Keratinocyte (primary cell): ENCODE measurements at regions not wholly inside any gene's neighbourhood (a gene's known extent, or its start where the extent isn't known, plus 50 kb on each side); places are given as distances from the start of the nearest gene placed in this dataset.

ENCODE experiments used
- DNase-seq: peaks from one replicate; pipeline ENCODE4 v3.0.0-alpha.2; 2011; ENCODE audit warnings: low read depth, missing footprints, low spot score
- FAIRE-seq: peaks from 2 replicates; lab custom pipeline; 2011; peaks lifted over from hg19 to GRCh38; lab: Jason Lieb, UNC
- H2AFZ ChIP-seq: 2 replicates; pipeline ENCODE4 v1.6.0; 2012; ENCODE audit warnings: low read length, control low read depth, inconsistent platforms; ENCODE audit not compliant: control insufficient read depth
- H3K27ac ChIP-seq: 2 replicates; pipeline ENCODE4 v1.5.1; 2011; ENCODE audit warnings: low read length; ENCODE audit not compliant: control insufficient read depth, insufficient read depth
- H3K27me3 ChIP-seq: 3 replicates; pipeline ENCODE4 v1.6.0; 2011; ENCODE audit warnings: low read length; ENCODE audit not compliant: control insufficient read depth, insufficient read depth; ENCODE audit errors: extremely low read depth
- H3K36me3 ChIP-seq, 2 experiments: 2 replicates in 1 of 2; 3 replicates in 1 of 2; pipeline ENCODE4 v1.5.1; 2011; ENCODE audit warnings: low read length in 2 of 2, mild to moderate bottlenecking in 1 of 2; ENCODE audit not compliant: control insufficient read depth in 2 of 2, insufficient read depth in 2 of 2; ENCODE audit errors: extremely low read depth in 1 of 2
- H3K4me1 ChIP-seq: 3 replicates; pipeline ENCODE4 v1.5.1; 2011; ENCODE audit warnings: low read length; ENCODE audit not compliant: control insufficient read depth, insufficient read depth; ENCODE audit errors: extremely low read depth
- H3K4me2 ChIP-seq: 3 replicates; pipeline ENCODE4 v1.6.0; 2011; ENCODE audit warnings: low read depth, low read length; ENCODE audit not compliant: control insufficient read depth, insufficient read depth; ENCODE audit errors: extremely low read depth
- H3K4me3 ChIP-seq, 3 experiments: fragments of 200-600 bp in 1 of 3; sonication (generic) in 1 of 3; 2 replicates in 2 of 3; 3 replicates in 1 of 3; pipeline ENCODE4 v1.5.1; 2011 to 2016; ENCODE audit warnings: low read length in 3 of 3, mild to moderate bottlenecking in 3 of 3, control low read depth in 2 of 3, inconsistent platforms in 1 of 3, low read depth in 1 of 3, mixed read lengths in 1 of 3, mixed run types in 1 of 3, moderate library complexity in 1 of 3; ENCODE audit not compliant: control insufficient read depth in 2 of 3, insufficient read depth in 2 of 3; ENCODE audit errors: extremely low read depth in 1 of 3
- H3K79me2 ChIP-seq: 2 replicates; pipeline ENCODE4 v1.6.0; 2012; ENCODE audit warnings: low read length; ENCODE audit not compliant: control insufficient read depth, insufficient read depth
- H3K9ac ChIP-seq: 3 replicates; pipeline ENCODE4 v1.6.0; 2011; ENCODE audit warnings: low read length; ENCODE audit not compliant: control insufficient read depth, insufficient read depth; ENCODE audit errors: extremely low read depth
- H3K9me1 ChIP-seq: 3 replicates; pipeline ENCODE4 v1.6.0; 2011; ENCODE audit warnings: low read length; ENCODE audit not compliant: control insufficient read depth, insufficient read depth; ENCODE audit errors: extremely low read depth
- H3K9me3 ChIP-seq: 2 replicates; pipeline ENCODE4 v1.5.1; 2012; ENCODE audit warnings: low read depth, low read length; ENCODE audit not compliant: control insufficient read depth
- H4K20me1 ChIP-seq: 3 replicates; pipeline ENCODE4 v1.6.0; 2011; ENCODE audit warnings: low read length; ENCODE audit not compliant: control insufficient read depth, insufficient read depth; ENCODE audit errors: extremely low read depth
- CTCF ChIP-seq, 3 experiments: IDR thresholded peaks in 1 of 3; conservative IDR thresholded peaks in 1 of 3; optimal IDR thresholded peaks in 1 of 3; 2 replicates in 2 of 3; 3 replicates in 1 of 3; pipeline versions ENCODE3 to v1.5.1; 2011; ENCODE audit warnings: low read length in 3 of 3, mild to moderate bottlenecking in 3 of 3, moderate library complexity in 2 of 3, control low read depth in 1 of 3, inconsistent platforms in 1 of 3; ENCODE audit not compliant: insufficient read depth in 2 of 3; ENCODE audit errors: extremely low read depth in 1 of 3
- EZH2 ChIP-seq: IDR thresholded peaks from one replicate; pipeline ENCODE4 v1.6.1; 2012; ENCODE audit warnings: inconsistent platforms, mild to moderate bottlenecking, low read length, moderate library complexity
- dilution Hi-C: fragments of 300-500 bp; cut with MboI; formaldehyde crosslinking; loops from one replicate; pipeline ENCODE4 v1.7.0; 2020; ENCODE audit warnings: low sequenced_read_pairs; ENCODE audit not compliant: extremely low pct_ligation_motif_present

- Histone ChIP-seq H3K27me3 (no peaks in the 10 kb centered on the region), H3K79me2 (no peaks in the 10 kb centered on the region), H3K9me1 (no peaks in the 10 kb centered on the region), H4K20me1 (no peaks in the 10 kb centered on the region), H3K27ac (no peak overlapping the region), H3K4me3 (no peak overlapping the region), H3K4me1 (no peaks in the 10 kb centered on the region), H3K36me3 (no peaks in the 10 kb centered on the region), H2AFZ (no peak overlapping the region), H3K9me3 (no peaks in the 10 kb centered on the region), H3K9ac (no peak overlapping the region), H3K4me2 (no peak overlapping the region)
- FAIRE-seq = no peak
- DNase-seq = no peak
- TF ChIP-seq CTCF (optimal IDR thresholded peaks at IDR 0.05 in 1 of 3, IDR thresholded peaks at IDR 0.05 in 1 of 3, conservative IDR thresholded peaks at IDR 0.05 in 1 of 3; ENCODE audit: extremely low read depth in 1 of 3, insufficient read depth in 2 of 3, low read length in 3 of 3) = no peak
- no peak for TF ChIP-seq EZH2
- dilution Hi-C loops = no loop called here
These were observed 385.2 kb downstream of the EPHA4 start for GRCh38 chr2:221186873-221187272.

- no peaks in the 10 kb centered on the region for H3K27me3 ChIP-seq
- H3K9me3 ChIP-seq = no peaks in the 10 kb centered on the region
- no peaks in the 10 kb centered on the region for H4K20me1 ChIP-seq
- no peak overlapping the region for H3K4me3 ChIP-seq
- H3K4me1 ChIP-seq = no peaks in the 10 kb centered on the region
- H3K9me1 ChIP-seq = no peaks in the 10 kb centered on the region
- dilution Hi-C loops = no loop called here
- H3K79me2 ChIP-seq = no peaks in the 10 kb centered on the region
- H3K27ac ChIP-seq = no peak overlapping the region
- H2AFZ ChIP-seq = no peak overlapping the region
- no peak for DNase-seq
- no peak overlapping the region for H3K9ac ChIP-seq
- no peak for TF ChIP-seq EZH2
- no peak for TF ChIP-seq CTCF (optimal IDR thresholded peaks at IDR 0.05 in 1 of 3, IDR thresholded peaks at IDR 0.05 in 1 of 3, conservative IDR thresholded peaks at IDR 0.05 in 1 of 3; ENCODE audit: extremely low read depth in 1 of 3, insufficient read depth in 2 of 3, low read length in 3 of 3)
- no peak for FAIRE-seq
- no peaks in the 10 kb centered on the region for H3K36me3 ChIP-seq
- no peak overlapping the region for H3K4me2 ChIP-seq
These were observed 382.6 kb downstream of the EPHA4 start for GRCh38 chr2:221189431-221190067.
